Astrocyte of the cerebellum (primary cell): ENCODE measurements at regions not wholly inside any gene's neighbourhood (a gene's known extent, or its start where the extent isn't known, plus 50 kb on each side); places are given as distances from the start of the nearest gene placed in this dataset.

Experiments used
- DNase-seq: peaks from one replicate; pipeline ENCODE4 v3.0.0-alpha.2; 2011; ENCODE audit warnings: low read depth
- H3K4me3 ChIP-seq: 2 replicates; pipeline ENCODE4 v1.5.1; 2011; ENCODE audit warnings: mild to moderate bottlenecking, low read depth, low read length, moderate library complexity
- in situ Hi-C: cut with HindIII; loops from 2 replicates; pipeline ENCODE4 v1.10.0; 2017; ENCODE audit warnings: low sequenced_read_pairs
- TF ChIP-seq, protein P1 (sequence below): IDR thresholded peaks from 2 replicates; pipeline ENCODE4 v1.5.1; 2012; ENCODE audit warnings: low read length, low read depth, moderate library complexity, mild to moderate bottlenecking; ENCODE audit errors: missing control alignments

GRCh38 chr11:119783466-119784400 lies 54.7 kb upstream of the NECTIN1 start:
- in situ Hi-C loops, result loop anchor here (5.0 kb wide), 1 partner anchor 89 kb away; no protein-coding TSS in a partner anchor
- H3K4me3 ChIP-seq, result no peak overlapping the region
- TF ChIP-seq, protein P1, sequence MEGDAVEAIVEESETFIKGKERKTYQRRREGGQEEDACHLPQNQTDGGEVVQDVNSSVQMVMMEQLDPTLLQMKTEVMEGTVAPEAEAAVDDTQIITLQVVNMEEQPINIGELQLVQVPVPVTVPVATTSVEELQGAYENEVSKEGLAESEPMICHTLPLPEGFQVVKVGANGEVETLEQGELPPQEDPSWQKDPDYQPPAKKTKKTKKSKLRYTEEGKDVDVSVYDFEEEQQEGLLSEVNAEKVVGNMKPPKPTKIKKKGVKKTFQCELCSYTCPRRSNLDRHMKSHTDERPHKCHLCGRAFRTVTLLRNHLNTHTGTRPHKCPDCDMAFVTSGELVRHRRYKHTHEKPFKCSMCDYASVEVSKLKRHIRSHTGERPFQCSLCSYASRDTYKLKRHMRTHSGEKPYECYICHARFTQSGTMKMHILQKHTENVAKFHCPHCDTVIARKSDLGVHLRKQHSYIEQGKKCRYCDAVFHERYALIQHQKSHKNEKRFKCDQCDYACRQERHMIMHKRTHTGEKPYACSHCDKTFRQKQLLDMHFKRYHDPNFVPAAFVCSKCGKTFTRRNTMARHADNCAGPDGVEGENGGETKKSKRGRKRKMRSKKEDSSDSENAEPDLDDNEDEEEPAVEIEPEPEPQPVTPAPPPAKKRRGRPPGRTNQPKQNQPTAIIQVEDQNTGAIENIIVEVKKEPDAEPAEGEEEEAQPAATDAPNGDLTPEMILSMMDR, result no peak
- DNase-seq, result no peak

DNA sequence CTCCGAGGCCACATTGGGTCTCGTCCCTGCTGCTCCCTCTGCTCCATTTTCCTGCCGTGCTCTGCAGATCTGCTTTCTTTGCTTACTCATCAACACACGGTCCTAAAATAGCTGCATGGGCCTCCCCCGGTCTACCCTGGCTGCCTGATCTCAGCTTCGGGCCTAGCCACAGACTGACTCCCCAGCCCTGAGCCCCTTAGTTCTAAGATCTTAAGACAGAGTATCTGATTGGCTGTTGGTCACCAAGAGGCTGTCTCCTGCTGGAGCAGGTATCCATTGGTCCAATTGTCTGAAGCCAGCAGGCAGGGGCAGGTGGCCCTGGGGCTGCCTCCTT lies 53.7 kb upstream of the NECTIN1 start:
- in situ Hi-C loops, result loop anchor here (5.0 kb wide), 1 partner anchor 90 kb away; no protein-coding TSS in a partner anchor
- TF ChIP-seq, protein P1, result no peak
- DNase-seq, result no peak
- H3K4me3 ChIP-seq, result no peak overlapping the region

- TF ChIP-seq, protein P1, result no peak
- in situ Hi-C loops, result loop anchor here (5.0 kb wide), 1 partner anchor 90 kb away; no protein-coding TSS in a partner anchor
- no peak for DNase-seq
- no peak overlapping the region for H3K4me3 ChIP-seq
These were observed 53.2 kb upstream of the NECTIN1 start for GRCh38 chr11:119782006-119782738.

GRCh38 chr11:119780222-119780953 lies 51.4 kb upstream of the NECTIN1 start:
- no peak overlapping the region for H3K4me3 ChIP-seq
- TF ChIP-seq, protein P1, result no peak
- in situ Hi-C loops, result loop anchor here (5.0 kb wide), 1 partner anchor 92 kb away; no protein-coding TSS in a partner anchor
- no peak for DNase-seq

GRCh38 chr11:119779195-119780071 lies 50.4 kb upstream of the NECTIN1 start:
- H3K4me3 ChIP-seq, result no peak overlapping the region

More at GRCh38 chr11:119779195-119780071, 50.4 kb upstream of the NECTIN1 start:
- in situ Hi-C loops, result loop anchor here (5.0 kb wide), 1 partner anchor 93 kb away; no protein-coding TSS in a partner anchor
- DNase-seq, result no peak
- TF ChIP-seq, protein P1, result no peak
